SK-N-SH treated with all-trans-retinoic acid at 6 μM for 48 hours (cell line): ENCODE measurements at regions not wholly inside any gene's neighbourhood (a gene's known extent, or its start where the extent isn't known, plus 50 kb on each side); places are given as distances from the start of the nearest gene placed in this dataset.

ENCODE experiments used
- ATAC-seq: fragments of 200-7000 bp; cut with Tn5 transposase; 3 replicates; pipeline ENCODE4 v1.9.1; 2020; ENCODE audit warnings: mild to moderate bottlenecking, moderate library complexity
- ARNTL ChIP-seq: fragments of 450-650 bp; formaldehyde crosslinking; IDR thresholded peaks from 2 replicates; pipeline ENCODE4 v1.5.0; 2020; ENCODE audit warnings: low read depth, mild to moderate bottlenecking, moderate library complexity, borderline replicate concordance
- BACH2 ChIP-seq: fragments of 250-450 bp; sonication (Bioruptor Pico); IDR thresholded peaks from 2 replicates; pipeline ENCODE4 v1.9.0; 2021; ENCODE audit warnings: mild to moderate bottlenecking, borderline replicate concordance
- CSDC2 ChIP-seq: fragments of 250-450 bp; sonication (Bioruptor Pico); IDR thresholded peaks from 2 replicates; pipeline ENCODE4 v1.5.0; 2020; ENCODE audit warnings: mild to moderate bottlenecking, moderate library complexity
- ESRRG ChIP-seq: fragments of 250-450 bp; sonication (Bioruptor Pico); IDR thresholded peaks from 2 replicates; pipeline ENCODE4 v1.6.1; 2021; ENCODE audit warnings: mild to moderate bottlenecking
- GLIS3 ChIP-seq: fragments of 250-450 bp; sonication (Bioruptor Pico); IDR thresholded peaks from 2 replicates; pipeline ENCODE4 v1.5.0; 2020; ENCODE audit warnings: mild to moderate bottlenecking, moderate library complexity
- ISL1 ChIP-seq: fragments of 250-450 bp; sonication (Bioruptor Pico); IDR thresholded peaks from 2 replicates; pipeline ENCODE4 v2.1.2; 2022; ENCODE audit warnings: mild to moderate bottlenecking, moderate library complexity
- OSR1 ChIP-seq: fragments of 250-450 bp; sonication (Bioruptor Pico); IDR thresholded peaks from 2 replicates; pipeline ENCODE4 v1.8.0; 2022; ENCODE audit warnings: moderate library complexity, mild to moderate bottlenecking, inconsistent platforms
- PPARA ChIP-seq: fragments of 250-450 bp; sonication (Bioruptor Pico); IDR thresholded peaks from 2 replicates; pipeline ENCODE4 v1.5.0; 2020; ENCODE audit warnings: mild to moderate bottlenecking, borderline replicate concordance
- RARB ChIP-seq: fragments of 250-450 bp; sonication (Bioruptor Pico); IDR thresholded peaks from 2 replicates; pipeline ENCODE4 v1.8.0; 2021; ENCODE audit warnings: mild to moderate bottlenecking, moderate library complexity
- SNAI2 ChIP-seq: fragments of 250-450 bp; sonication (Bioruptor Pico); IDR thresholded peaks from 2 replicates; pipeline ENCODE4 v1.5.0; 2020; ENCODE audit warnings: mild to moderate bottlenecking, moderate library complexity
- TCF4 ChIP-seq: fragments of 250-450 bp; sonication (Bioruptor Pico); IDR thresholded peaks from 2 replicates; pipeline ENCODE4 v1.8.0; 2021; ENCODE audit warnings: mild to moderate bottlenecking, moderate library complexity, borderline replicate concordance
- TOX ChIP-seq: fragments of 250-450 bp; sonication (Bioruptor Pico); IDR thresholded peaks from 2 replicates; pipeline ENCODE4 v1.8.0; 2021; ENCODE audit warnings: mild to moderate bottlenecking, moderate library complexity, borderline replicate concordance
- ZC3H10 ChIP-seq: fragments of 250-450 bp; sonication (Bioruptor Pico); IDR thresholded peaks from 2 replicates; pipeline ENCODE4 v1.5.1; 2021; ENCODE audit warnings: mild to moderate bottlenecking, moderate library complexity
- ZFP3 ChIP-seq: fragments of 250-450 bp; sonication (Bioruptor Pico); IDR thresholded peaks from 2 replicates; pipeline ENCODE4 v1.5.0; 2020; ENCODE audit warnings: mild to moderate bottlenecking, moderate library complexity
- ZFP30 ChIP-seq: fragments of 450-650 bp; formaldehyde crosslinking; IDR thresholded peaks from 2 replicates; pipeline ENCODE4 v1.5.0; 2022; ENCODE audit warnings: mild to moderate bottlenecking, moderate library complexity
- ZNF565 ChIP-seq: fragments of 450-650 bp; formaldehyde crosslinking; conservative IDR thresholded peaks from 2 replicates; pipeline ENCODE4 v1.5.0; 2020; ENCODE audit warnings: low read depth, mild to moderate bottlenecking, moderate library complexity
- ZNF70 ChIP-seq: fragments of 450-650 bp; formaldehyde crosslinking; IDR thresholded peaks from 2 replicates; pipeline ENCODE4 v1.5.0; 2020; ENCODE audit warnings: mild to moderate bottlenecking, moderate library complexity
- ZNF8 ChIP-seq: fragments of 450-650 bp; formaldehyde crosslinking; IDR thresholded peaks from 2 replicates; pipeline ENCODE4 v1.5.0; 2020; ENCODE audit warnings: mild to moderate bottlenecking, moderate library complexity
- TF ChIP-seq, protein P1 (sequence below): fragments of 250-450 bp; sonication (Bioruptor Pico); IDR thresholded peaks from 2 replicates; pipeline ENCODE4 v1.8.0; 2020; ENCODE audit warnings: mild to moderate bottlenecking, moderate library complexity, borderline replicate concordance
- TF ChIP-seq, protein P2 (sequence below): fragments of 250-450 bp; sonication (Bioruptor Pico); IDR thresholded peaks from 2 replicates; pipeline ENCODE4 v1.5.0; 2020; ENCODE audit warnings: mild to moderate bottlenecking, moderate library complexity
- TF ChIP-seq, protein P3 (sequence below): fragments of 250-450 bp; sonication (Bioruptor Pico); IDR thresholded peaks from 2 replicates; pipeline ENCODE4 v1.5.1; 2021; ENCODE audit warnings: mild to moderate bottlenecking, moderate library complexity
- TF ChIP-seq, protein P4 (sequence below): fragments of 250-450 bp; sonication (Bioruptor Pico); IDR thresholded peaks from 2 replicates; pipeline ENCODE4 v1.5.1; 2020; ENCODE audit warnings: low read depth, mild to moderate bottlenecking, moderate library complexity

DNA sequence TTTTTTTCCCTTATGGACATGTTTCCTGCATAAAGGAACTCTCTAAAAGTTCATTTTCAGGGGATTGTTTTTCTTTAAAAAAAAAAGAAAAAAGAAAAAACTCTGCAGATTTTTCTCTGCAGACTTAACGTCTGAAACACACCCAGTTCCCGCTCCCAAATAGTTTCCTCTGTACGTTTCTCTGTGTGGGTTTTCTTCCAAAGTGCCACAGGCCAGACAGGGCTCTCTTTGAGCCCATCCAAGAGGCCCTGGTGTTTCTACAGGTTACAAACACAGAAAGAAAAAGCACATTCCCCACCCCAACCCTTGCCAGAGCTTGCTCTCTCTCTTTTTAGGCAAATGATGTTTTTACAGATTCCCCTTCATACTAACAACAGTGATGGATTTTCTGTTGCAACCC, 258.6 kb downstream of the FNDC1 start:
- TF ChIP-seq BACH2 (CRISPR knock-in tag) (no peak), ZNF8 (no peak), ISL1 (CRISPR knock-in tag) (no peak)
- TF ChIP-seq, protein P1, sequence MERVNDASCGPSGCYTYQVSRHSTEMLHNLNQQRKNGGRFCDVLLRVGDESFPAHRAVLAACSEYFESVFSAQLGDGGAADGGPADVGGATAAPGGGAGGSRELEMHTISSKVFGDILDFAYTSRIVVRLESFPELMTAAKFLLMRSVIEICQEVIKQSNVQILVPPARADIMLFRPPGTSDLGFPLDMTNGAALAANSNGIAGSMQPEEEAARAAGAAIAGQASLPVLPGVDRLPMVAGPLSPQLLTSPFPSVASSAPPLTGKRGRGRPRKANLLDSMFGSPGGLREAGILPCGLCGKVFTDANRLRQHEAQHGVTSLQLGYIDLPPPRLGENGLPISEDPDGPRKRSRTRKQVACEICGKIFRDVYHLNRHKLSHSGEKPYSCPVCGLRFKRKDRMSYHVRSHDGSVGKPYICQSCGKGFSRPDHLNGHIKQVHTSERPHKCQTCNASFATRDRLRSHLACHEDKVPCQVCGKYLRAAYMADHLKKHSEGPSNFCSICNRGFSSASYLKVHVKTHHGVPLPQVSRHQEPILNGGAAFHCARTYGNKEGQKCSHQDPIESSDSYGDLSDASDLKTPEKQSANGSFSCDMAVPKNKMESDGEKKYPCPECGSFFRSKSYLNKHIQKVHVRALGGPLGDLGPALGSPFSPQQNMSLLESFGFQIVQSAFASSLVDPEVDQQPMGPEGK (CRISPR knock-in tag), result no peak
- no peak for ATAC-seq

DNA sequence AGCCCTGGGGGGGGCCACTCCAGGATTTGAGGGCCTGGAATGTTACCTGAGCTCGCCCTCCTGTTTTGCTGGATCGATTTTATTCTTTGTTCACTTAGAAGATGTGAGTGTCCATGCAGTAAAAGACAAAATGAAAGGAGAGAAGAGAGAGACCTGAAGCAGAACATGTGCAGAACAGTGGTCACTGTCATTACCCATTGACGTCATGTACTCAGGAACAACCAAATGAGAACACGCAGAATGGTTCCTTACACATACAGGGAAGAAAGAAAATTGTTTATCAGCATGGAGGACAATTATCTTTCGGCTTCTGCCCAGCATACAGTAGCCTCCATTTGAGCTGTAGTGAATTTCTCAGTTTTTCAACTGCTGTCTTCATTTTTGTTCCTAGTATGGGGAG, 258.1 kb downstream of the FNDC1 start:
- TF ChIP-seq GLIS3 (CRISPR knock-in tag), result no peak
- no peak for TF ChIP-seq TCF4 (CRISPR knock-in tag)
- TF ChIP-seq SNAI2 (CRISPR knock-in tag), result no peak
- TF ChIP-seq, protein P2, sequence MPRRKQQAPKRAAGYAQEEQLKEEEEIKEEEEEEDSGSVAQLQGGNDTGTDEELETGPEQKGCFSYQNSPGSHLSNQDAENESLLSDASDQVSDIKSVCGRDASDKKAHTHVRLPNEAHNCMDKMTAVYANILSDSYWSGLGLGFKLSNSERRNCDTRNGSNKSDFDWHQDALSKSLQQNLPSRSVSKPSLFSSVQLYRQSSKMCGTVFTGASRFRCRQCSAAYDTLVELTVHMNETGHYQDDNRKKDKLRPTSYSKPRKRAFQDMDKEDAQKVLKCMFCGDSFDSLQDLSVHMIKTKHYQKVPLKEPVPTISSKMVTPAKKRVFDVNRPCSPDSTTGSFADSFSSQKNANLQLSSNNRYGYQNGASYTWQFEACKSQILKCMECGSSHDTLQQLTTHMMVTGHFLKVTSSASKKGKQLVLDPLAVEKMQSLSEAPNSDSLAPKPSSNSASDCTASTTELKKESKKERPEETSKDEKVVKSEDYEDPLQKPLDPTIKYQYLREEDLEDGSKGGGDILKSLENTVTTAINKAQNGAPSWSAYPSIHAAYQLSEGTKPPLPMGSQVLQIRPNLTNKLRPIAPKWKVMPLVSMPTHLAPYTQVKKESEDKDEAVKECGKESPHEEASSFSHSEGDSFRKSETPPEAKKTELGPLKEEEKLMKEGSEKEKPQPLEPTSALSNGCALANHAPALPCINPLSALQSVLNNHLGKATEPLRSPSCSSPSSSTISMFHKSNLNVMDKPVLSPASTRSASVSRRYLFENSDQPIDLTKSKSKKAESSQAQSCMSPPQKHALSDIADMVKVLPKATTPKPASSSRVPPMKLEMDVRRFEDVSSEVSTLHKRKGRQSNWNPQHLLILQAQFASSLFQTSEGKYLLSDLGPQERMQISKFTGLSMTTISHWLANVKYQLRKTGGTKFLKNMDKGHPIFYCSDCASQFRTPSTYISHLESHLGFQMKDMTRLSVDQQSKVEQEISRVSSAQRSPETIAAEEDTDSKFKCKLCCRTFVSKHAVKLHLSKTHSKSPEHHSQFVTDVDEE, result no peak
- TF ChIP-seq ZC3H10, result no peak
- TF ChIP-seq, protein P3, sequence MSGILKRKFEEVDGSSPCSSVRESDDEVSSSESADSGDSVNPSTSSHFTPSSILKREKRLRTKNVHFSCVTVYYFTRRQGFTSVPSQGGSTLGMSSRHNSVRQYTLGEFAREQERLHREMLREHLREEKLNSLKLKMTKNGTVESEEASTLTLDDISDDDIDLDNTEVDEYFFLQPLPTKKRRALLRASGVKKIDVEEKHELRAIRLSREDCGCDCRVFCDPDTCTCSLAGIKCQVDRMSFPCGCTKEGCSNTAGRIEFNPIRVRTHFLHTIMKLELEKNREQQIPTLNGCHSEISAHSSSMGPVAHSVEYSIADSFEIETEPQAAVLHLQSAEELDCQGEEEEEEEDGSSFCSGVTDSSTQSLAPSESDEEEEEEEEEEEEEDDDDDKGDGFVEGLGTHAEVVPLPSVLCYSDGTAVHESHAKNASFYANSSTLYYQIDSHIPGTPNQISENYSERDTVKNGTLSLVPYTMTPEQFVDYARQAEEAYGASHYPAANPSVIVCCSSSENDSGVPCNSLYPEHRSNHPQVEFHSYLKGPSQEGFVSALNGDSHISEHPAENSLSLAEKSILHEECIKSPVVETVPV (CRISPR knock-in tag), result no peak
- no peak for TF ChIP-seq ARNTL (CRISPR knock-in tag)
- TF ChIP-seq, protein P4, sequence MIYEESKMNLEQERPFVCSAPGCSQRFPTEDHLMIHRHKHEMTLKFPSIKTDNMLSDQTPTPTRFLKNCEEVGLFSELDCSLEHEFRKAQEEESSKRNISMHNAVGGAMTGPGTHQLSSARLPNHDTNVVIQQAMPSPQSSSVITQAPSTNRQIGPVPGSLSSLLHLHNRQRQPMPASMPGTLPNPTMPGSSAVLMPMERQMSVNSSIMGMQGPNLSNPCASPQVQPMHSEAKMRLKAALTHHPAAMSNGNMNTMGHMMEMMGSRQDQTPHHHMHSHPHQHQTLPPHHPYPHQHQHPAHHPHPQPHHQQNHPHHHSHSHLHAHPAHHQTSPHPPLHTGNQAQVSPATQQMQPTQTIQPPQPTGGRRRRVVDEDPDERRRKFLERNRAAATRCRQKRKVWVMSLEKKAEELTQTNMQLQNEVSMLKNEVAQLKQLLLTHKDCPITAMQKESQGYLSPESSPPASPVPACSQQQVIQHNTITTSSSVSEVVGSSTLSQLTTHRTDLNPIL (CRISPR knock-in tag), result no peak
- no peak for ATAC-seq

DNA sequence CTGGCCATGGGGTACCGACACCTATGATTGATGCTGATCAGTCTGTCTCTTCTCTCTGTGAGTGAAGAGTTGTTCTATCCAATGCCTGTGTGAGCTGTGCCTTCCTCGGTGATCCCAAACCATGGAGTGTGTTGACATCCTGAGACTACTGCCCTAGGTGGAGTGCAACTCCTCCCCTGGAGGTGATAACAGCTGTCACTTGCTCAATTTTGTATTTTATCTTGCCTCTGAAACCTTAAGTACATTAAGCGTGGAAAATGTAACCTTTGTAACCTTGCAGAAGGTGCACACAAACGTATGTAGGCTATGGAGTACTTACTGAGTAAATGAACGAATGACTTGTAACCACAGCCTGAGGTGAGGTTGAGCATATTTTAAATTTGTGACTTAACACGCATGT, 256.2 kb downstream of the FNDC1 start:
- ATAC-seq, result no peak
- TF ChIP-seq SNAI2 (CRISPR knock-in tag) (no peak), ZC3H10 (no peak), GLIS3 (CRISPR knock-in tag) (no peak), ESRRG (no peak), ZNF70 (CRISPR knock-in tag) (no peak), RARB (CRISPR knock-in tag) (no peak), ZFP3 (CRISPR knock-in tag) (no peak), ARNTL (CRISPR knock-in tag) (no peak), ZNF565 (CRISPR knock-in tag) (no peak), TCF4 (CRISPR knock-in tag) (no peak), CSDC2 (CRISPR knock-in tag) (no peak), ZFP30 (CRISPR knock-in tag) (no peak), OSR1 (CRISPR knock-in tag) (no peak), PPARA (CRISPR knock-in tag) (no peak), TOX (CRISPR knock-in tag) (no peak)
- TF ChIP-seq, protein P2, result no peak
- TF ChIP-seq, protein P4 (CRISPR knock-in tag), result no peak
- TF ChIP-seq, protein P1 (CRISPR knock-in tag), result no peak
